Endothelial cell (in vitro differentiated cells): ENCODE measurements at regions not wholly inside any gene's neighbourhood (a gene's known extent, or its start where the extent isn't known, plus 50 kb on each side); places are given as distances from the start of the nearest gene placed in this dataset.
"Not testable (repeated sequence)": the region's sequence is repeated elsewhere in the genome, so short reads cannot be mapped to it uniquely, and the experiment has no call there.

Experiments
- DNase-seq: peaks from one replicate; pipeline ENCODE4 v3.0.0; 2021; ENCODE audit warnings: low spot score
- H3K27ac Mint-ChIP-seq: one replicate; pipeline ENCODE4 v1.8.0; 2021; ENCODE audit warnings: mixed read lengths, inconsistent platforms; ENCODE audit not compliant: unreplicated experiment
- H3K27me3 Mint-ChIP-seq: one replicate; pipeline ENCODE4 v1.8.0; 2021; ENCODE audit warnings: mild to moderate bottlenecking, moderate library complexity, mixed read lengths, inconsistent platforms; ENCODE audit not compliant: unreplicated experiment
- H3K36me3 Mint-ChIP-seq: one replicate; pipeline ENCODE4 v1.8.0; 2021; ENCODE audit warnings: mild to moderate bottlenecking, low read depth, mixed read lengths, inconsistent platforms; ENCODE audit not compliant: unreplicated experiment
- H3K4me1 Mint-ChIP-seq: one replicate; pipeline ENCODE4 v1.8.0; 2021; ENCODE audit warnings: mild to moderate bottlenecking, mixed read lengths, inconsistent platforms; ENCODE audit not compliant: unreplicated experiment
- H3K4me3 Mint-ChIP-seq: one replicate; pipeline ENCODE4 v1.8.0; 2021; ENCODE audit warnings: mild to moderate bottlenecking, mixed read lengths, inconsistent platforms; ENCODE audit not compliant: unreplicated experiment
- H3K9me3 Mint-ChIP-seq: one replicate; pipeline ENCODE4 v1.8.0; 2021; ENCODE audit warnings: mixed read lengths, inconsistent platforms; ENCODE audit not compliant: unreplicated experiment
- TF ChIP-seq, protein P1 (sequence below): fragments of 200-600 bp; sonication (generic); IDR thresholded peaks from one replicate; pipeline ENCODE4 v1.5.0; 2021; ENCODE audit warnings: antibody characterized with exemption; ENCODE audit not compliant: unreplicated experiment

DNA sequence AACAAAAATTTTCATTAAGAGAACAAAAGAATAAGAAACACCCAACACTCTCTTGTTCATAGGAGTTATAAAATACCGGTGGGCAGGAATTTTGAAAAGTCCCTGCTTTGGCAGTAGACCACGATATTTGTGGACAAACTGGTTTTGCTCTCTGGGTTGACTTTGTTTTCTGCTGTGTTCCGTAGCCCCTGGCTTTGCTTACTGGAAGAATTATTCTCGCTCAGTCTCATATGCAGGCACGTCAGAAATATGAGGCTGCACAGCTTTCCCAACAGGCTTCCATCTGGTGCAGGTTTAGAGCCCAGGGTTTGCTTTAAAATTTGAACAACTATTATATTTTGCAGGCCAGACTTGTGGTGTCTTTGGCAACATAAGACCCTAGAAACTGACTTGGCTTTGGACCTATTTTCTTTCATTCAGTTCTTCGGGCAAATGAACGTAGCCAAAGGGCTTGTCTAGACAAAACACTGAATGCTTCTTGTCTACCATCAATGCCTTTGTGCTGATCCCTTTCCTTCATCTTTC is 2012.6 kb downstream of the PCDH9 start:
- no peaks in the 10 kb centered on the region for H3K27me3 Mint-ChIP-seq
- no peaks in the 10 kb centered on the region for H3K4me1 Mint-ChIP-seq
- no peak overlapping the region for H3K4me3 Mint-ChIP-seq
- H3K9me3 Mint-ChIP-seq = no peaks in the 10 kb centered on the region
- H3K27ac Mint-ChIP-seq = no peak overlapping the region
- TF ChIP-seq, protein P1, sequence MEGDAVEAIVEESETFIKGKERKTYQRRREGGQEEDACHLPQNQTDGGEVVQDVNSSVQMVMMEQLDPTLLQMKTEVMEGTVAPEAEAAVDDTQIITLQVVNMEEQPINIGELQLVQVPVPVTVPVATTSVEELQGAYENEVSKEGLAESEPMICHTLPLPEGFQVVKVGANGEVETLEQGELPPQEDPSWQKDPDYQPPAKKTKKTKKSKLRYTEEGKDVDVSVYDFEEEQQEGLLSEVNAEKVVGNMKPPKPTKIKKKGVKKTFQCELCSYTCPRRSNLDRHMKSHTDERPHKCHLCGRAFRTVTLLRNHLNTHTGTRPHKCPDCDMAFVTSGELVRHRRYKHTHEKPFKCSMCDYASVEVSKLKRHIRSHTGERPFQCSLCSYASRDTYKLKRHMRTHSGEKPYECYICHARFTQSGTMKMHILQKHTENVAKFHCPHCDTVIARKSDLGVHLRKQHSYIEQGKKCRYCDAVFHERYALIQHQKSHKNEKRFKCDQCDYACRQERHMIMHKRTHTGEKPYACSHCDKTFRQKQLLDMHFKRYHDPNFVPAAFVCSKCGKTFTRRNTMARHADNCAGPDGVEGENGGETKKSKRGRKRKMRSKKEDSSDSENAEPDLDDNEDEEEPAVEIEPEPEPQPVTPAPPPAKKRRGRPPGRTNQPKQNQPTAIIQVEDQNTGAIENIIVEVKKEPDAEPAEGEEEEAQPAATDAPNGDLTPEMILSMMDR = no peak
- no peak for DNase-seq
- no peaks in the 10 kb centered on the region for H3K36me3 Mint-ChIP-seq

DNA sequence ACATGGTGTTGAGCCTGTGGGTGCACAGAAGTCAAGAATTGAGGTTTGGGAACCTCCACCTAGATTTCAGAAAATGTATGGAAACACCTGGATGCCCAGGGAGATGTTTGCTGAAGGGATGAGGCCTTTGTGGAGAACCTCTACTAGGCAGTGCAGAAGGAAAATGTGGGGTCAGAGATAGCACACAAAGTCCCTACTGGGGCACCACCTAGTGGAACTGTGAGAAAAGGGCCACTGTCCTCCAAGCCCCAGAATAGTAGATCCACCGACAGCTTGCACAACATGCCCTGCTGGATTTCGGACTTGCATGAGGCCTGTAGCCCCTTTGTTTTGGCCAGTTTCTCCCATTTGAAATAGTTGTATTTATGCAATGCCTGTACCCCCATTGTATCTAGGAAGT is 2027.3 kb downstream of the PCDH9 start:
- not testable (repeated sequence) for DNase-seq, H3K9me3 Mint-ChIP-seq, H3K4me1 Mint-ChIP-seq, H3K27ac Mint-ChIP-seq, H3K36me3 Mint-ChIP-seq, H3K4me3 Mint-ChIP-seq, H3K27me3 Mint-ChIP-seq

DNA sequence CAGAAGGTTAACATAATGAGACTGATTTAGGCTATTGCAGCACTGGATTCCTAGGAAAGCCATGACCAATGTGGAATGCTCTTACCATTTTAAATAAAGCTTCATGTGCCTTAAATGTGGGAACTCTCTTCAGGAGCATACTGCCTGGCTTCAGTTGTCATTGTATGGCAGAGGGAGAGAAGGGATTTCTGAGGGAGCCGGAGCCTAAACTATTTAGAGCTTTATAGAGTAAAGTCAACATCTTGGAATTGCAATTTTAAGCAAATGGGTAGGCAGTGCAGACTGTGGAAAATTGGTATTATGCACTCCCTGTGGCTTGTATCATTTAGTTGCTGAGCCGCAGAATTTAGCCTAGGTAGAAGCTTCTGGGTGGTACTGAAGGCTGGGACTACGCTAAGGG is 2041.4 kb downstream of the PCDH9 start:
- Mint-ChIP-seq H3K27ac (no peak overlapping the region), H3K4me1 (no peaks in the 10 kb centered on the region), H3K9me3 (no peaks in the 10 kb centered on the region), H3K4me3 (no peak overlapping the region), H3K36me3 (no peaks in the 10 kb centered on the region), H3K27me3 (no peaks in the 10 kb centered on the region)
- DNase-seq = no peak
- TF ChIP-seq, protein P1 = no peak

DNA sequence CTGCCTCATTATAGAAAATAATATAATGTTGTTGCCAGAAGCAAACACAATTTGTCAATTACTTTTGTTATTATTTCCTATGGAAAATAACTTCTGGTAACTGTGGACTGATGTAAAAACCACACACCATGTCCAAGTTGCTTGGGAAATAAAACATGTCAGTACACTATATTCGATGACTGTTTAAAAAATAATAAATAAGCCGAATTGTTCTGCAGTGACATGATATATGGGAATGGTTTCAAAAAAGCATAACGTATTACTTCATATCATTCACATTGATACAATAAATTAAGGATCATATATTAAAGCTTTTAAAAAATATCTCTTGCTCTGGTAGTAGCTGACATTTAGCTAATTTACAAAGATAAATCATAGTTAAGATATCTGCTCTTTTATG is 2062.1 kb downstream of the PCDH9 start:
- Mint-ChIP-seq H3K27ac (no peak overlapping the region), H3K9me3 (no peaks in the 10 kb centered on the region), H3K27me3 (no peaks in the 10 kb centered on the region), H3K36me3 (no peaks in the 10 kb centered on the region), H3K4me1 (no peaks in the 10 kb centered on the region), H3K4me3 (no peak overlapping the region)
- TF ChIP-seq, protein P1 = no peak
- no peak for DNase-seq

DNA sequence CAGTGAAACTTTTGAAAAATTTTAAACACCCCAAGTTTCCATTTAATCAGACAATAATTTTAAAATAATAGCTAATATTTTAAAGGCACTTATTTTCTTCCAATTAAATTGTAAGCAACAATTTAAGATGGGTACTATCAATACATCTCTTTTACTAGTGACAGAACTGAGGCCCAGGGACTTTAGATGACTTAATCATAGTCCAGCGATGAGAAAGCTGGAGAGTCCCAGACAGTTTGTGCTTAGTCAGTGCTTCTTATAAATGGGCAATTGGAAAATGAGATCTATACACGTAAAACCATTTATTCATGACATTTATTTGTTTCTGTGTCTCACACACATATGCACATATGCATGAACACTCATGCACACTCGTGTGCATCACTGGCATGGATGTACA is 2063.5 kb downstream of the PCDH9 start:
- H3K27ac Mint-ChIP-seq = no peak overlapping the region
- H3K27me3 Mint-ChIP-seq = no peaks in the 10 kb centered on the region
- no peak overlapping the region for H3K4me3 Mint-ChIP-seq
- no peaks in the 10 kb centered on the region for H3K4me1 Mint-ChIP-seq
- TF ChIP-seq, protein P1 = no peak
- H3K9me3 Mint-ChIP-seq = no peaks in the 10 kb centered on the region
- H3K36me3 Mint-ChIP-seq = no peaks in the 10 kb centered on the region
- no peak for DNase-seq

DNA sequence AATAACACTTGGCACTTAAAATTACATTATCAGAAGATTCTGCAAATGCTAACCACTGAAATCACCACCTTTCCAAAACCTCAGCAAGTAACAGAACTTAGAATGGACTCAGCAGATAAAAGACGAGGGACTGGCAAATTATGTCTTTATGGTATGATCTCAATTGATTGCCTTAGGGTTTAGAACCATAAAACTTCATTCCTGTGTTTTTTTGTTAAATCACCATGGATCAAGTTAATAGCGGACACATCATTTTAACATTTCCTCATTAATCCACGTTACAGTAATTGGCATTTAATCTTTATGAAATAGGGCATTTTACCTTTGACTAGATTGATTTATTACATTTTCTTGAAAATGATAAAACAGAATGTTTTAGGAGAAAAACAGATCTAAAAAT is 2070.3 kb downstream of the PCDH9 start:
- H3K9me3 Mint-ChIP-seq = no peaks in the 10 kb centered on the region
- no peaks in the 10 kb centered on the region for H3K36me3 Mint-ChIP-seq
- no peak for DNase-seq
- no peak overlapping the region for H3K4me3 Mint-ChIP-seq
- no peaks in the 10 kb centered on the region for H3K27me3 Mint-ChIP-seq
- H3K4me1 Mint-ChIP-seq = no peaks in the 10 kb centered on the region
- no peak overlapping the region for H3K27ac Mint-ChIP-seq
- TF ChIP-seq, protein P1 = no peak
